NT2/D1 (cell line): ENCODE measurements at regions not wholly inside any gene's neighbourhood (a gene's known extent, or its start where the extent isn't known, plus 50 kb on each side); places are given as distances from the start of the nearest gene placed in this dataset.

Experiments used
- DNase-seq: peaks from one replicate; pipeline ENCODE4 v3.0.0-alpha.2; 2011; ENCODE audit warnings: low read depth, low spot score
- H3K27me3 ChIP-seq: 2 replicates; pipeline ENCODE4 v1.6.0; 2011; ENCODE audit warnings: mild to moderate bottlenecking; ENCODE audit not compliant: insufficient read length, insufficient read depth
- H3K36me3 ChIP-seq: 2 replicates; pipeline ENCODE4 v1.6.1; 2011; ENCODE audit warnings: mild to moderate bottlenecking, low read length, mixed read lengths; ENCODE audit not compliant: insufficient read depth, insufficient read length
- H3K4me1 ChIP-seq: 2 replicates; pipeline ENCODE4 v1.5.1; 2011; ENCODE audit not compliant: insufficient read depth, insufficient read length
- H3K4me3 ChIP-seq: 2 replicates; pipeline ENCODE4 v1.5.1; 2011; ENCODE audit warnings: low read depth; ENCODE audit not compliant: insufficient read length
- H3K9ac ChIP-seq: 2 replicates; pipeline ENCODE4 v1.6.0; 2011; ENCODE audit warnings: low read depth; ENCODE audit not compliant: insufficient read length
- H3K9me3 ChIP-seq: 2 replicates; pipeline ENCODE4 v1.5.1; 2011; ENCODE audit warnings: mild to moderate bottlenecking, low read length; ENCODE audit not compliant: insufficient read depth
- SUZ12 ChIP-seq: IDR thresholded peaks from 2 replicates; pipeline ENCODE4 v1.6.1; 2011; ENCODE audit not compliant: insufficient read length, insufficient read depth; ENCODE audit errors: extremely low read depth
- YY1 ChIP-seq: IDR thresholded peaks from 2 replicates; pipeline ENCODE4 v1.6.1; 2011; ENCODE audit not compliant: insufficient read length, insufficient read depth
- ZNF274 ChIP-seq: IDR thresholded peaks from 2 replicates; pipeline ENCODE4 v1.6.1; 2011; ENCODE audit warnings: mild to moderate bottlenecking, low read depth, low read length

DNA sequence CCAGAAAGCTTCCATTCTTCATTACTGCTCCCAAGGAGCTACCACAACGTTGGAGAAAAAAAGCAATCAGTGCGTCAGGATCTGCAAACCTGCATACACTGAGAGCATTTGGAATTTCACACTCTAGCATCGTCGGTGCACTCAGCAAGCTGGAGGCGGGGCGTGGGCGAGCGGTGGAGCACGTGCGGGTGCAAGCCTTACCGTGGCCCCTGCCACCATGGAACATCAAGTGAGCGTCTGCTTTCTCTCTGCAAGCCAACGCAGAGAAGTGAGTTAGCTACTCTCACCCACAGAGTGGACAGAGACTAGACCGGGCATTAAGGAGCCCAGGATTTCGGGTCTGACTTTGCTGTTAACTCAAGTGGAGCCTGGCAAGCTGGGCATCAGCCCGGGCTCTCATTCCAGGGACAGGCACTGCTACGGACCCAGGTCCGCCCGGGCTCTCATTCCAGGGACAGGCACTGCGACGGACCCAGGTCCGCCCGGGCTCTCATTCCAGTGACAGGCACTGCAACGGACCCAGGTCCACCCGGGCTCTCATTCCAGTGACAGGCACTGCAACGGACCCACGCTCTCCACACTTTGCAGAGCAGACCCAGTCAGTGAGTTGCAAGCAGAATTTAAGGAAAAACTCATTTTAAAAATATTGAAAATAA is 124.1 kb upstream of the SPACA7 start:
- peaks cover 6% of the 10 kb centered on the region for H3K4me1 ChIP-seq
- no peak overlapping the region for H3K4me3 ChIP-seq
- DNase-seq = no peak
- H3K36me3 ChIP-seq = no peaks in the 10 kb centered on the region
- TF ChIP-seq ZNF274 (no peak), SUZ12 (no peak)
- H3K9me3 ChIP-seq = no peaks in the 10 kb centered on the region
- no peak overlapping the region for H3K9ac ChIP-seq
- H3K27me3 ChIP-seq = peaks cover 2% of the 10 kb centered on the region

GRCh38 chr13:112252804-112253590 is 123.2 kb upstream of the SPACA7 start:
- TF ChIP-seq ZNF274 (no peak), SUZ12 (no peak), YY1 (no peak)
- no peak for DNase-seq
- H3K36me3 ChIP-seq = no peaks in the 10 kb centered on the region
- peaks cover 2% of the 10 kb centered on the region for H3K27me3 ChIP-seq
- no peak overlapping the region for H3K9ac ChIP-seq
- no peaks in the 10 kb centered on the region for H3K9me3 ChIP-seq
- H3K4me1 ChIP-seq = peaks cover 6% of the 10 kb centered on the region
- no peak overlapping the region for H3K4me3 ChIP-seq

DNA sequence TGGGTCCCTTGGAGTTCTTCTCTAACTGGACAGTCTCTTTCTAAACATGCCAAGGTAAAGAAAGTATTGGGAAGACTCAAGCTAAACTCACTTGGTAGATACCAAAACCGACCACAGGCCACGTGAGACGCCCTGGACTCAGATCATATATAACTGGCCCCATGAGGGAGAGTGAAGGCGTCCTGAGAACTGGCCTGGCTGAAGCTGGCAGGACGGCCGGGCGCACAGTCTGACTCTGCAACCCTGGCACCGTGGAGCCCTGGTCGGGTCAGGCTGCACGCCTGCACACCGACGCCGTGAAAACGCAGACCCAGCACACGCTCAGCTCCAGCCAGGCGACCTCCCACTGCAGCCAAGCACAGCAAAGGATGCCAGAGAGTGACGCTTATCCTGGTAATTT is 122.5 kb upstream of the SPACA7 start:
- no peaks in the 10 kb centered on the region for H3K9me3 ChIP-seq
- H3K4me1 ChIP-seq = peaks cover 6% of the 10 kb centered on the region
- no peak overlapping the region for H3K9ac ChIP-seq
- no peak for TF ChIP-seq ZNF274
- no peak for TF ChIP-seq SUZ12
- TF ChIP-seq YY1 = no peak
- H3K4me3 ChIP-seq = no peak overlapping the region
- no peak for DNase-seq
- peaks cover 2% of the 10 kb centered on the region for H3K27me3 ChIP-seq
- H3K36me3 ChIP-seq = no peaks in the 10 kb centered on the region

- no peak overlapping the region for H3K9ac ChIP-seq
- H3K36me3 ChIP-seq = no peaks in the 10 kb centered on the region
- peaks cover 2% of the 10 kb centered on the region for H3K27me3 ChIP-seq
- peaks cover 6% of the 10 kb centered on the region for H3K4me1 ChIP-seq
- no peak for DNase-seq
- no peak overlapping the region for H3K4me3 ChIP-seq
- H3K9me3 ChIP-seq = no peaks in the 10 kb centered on the region
- TF ChIP-seq SUZ12 (no peak), YY1 (no peak), ZNF274 (no peak)
Measured at GRCh38 chr13:112254061-112254818, 121.9 kb upstream of the SPACA7 start.

DNA sequence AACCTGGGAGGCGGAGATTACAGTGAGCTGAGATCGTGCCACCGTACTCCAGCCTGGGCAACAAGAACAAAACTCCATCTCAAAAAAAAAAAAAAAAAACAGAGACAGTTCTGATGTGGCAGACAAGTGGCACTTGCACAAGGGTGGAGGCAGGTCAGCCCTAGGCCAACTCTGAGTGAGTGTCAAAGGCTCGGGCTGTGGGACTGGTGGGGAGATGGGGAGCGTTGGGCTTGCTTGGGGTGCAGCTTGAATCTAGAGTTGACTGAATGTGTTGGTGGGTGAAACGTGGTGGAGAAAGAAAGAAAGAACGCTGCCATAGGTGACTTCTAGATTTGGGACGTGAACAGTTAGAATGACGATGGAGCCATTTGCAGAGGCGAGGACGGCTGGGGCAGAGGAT is 121.3 kb upstream of the SPACA7 start:
- H3K27me3 ChIP-seq = peaks cover 2% of the 10 kb centered on the region
- DNase-seq = no peak
- H3K4me1 ChIP-seq = peaks cover under 1% of the 10 kb centered on the region
- no peaks in the 10 kb centered on the region for H3K36me3 ChIP-seq
- no peak for TF ChIP-seq YY1
- no peak for TF ChIP-seq SUZ12
- no peak for TF ChIP-seq ZNF274
- H3K4me3 ChIP-seq = no peak overlapping the region
- H3K9me3 ChIP-seq = no peaks in the 10 kb centered on the region
- no peak overlapping the region for H3K9ac ChIP-seq

DNA sequence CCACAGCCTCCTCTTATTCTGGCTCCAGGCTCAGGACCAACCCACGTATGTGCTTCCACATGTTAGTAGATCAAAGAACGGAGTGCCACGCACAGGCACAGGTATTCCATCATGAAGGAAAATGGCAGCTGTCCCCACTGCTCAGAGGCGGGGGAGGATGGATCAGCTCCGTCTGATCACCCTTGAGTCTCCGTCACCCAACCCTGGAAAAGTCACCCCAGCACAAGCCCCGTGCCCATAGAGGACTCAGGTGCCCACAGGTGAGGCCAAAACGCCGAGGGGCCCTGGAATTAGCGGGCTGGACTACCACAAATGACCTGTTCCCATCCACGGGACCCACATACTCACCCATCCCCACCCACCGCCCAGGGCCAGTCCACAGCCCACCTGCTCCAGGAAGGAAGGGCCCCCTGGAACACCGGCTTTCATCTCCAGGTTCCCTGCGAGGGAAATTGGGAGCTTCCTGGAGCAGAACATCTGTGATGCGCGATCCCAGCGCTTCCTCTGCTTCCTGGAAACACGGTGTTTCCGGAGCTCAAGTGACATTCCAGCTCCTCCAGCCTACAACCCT is 120.5 kb upstream of the SPACA7 start:
- no peak for DNase-seq
- Histone ChIP-seq H3K4me1 (no peaks in the 10 kb centered on the region), H3K4me3 (no peak overlapping the region), H3K9me3 (no peaks in the 10 kb centered on the region), H3K36me3 (no peaks in the 10 kb centered on the region), H3K9ac (no peak overlapping the region), H3K27me3 (peaks cover 2% of the 10 kb centered on the region)
- no peak for TF ChIP-seq YY1
- no peak for TF ChIP-seq ZNF274
- TF ChIP-seq SUZ12 = no peak
